ENCODE measurements at regions not wholly inside any gene's neighbourhood (a gene's known extent, or its start where the extent isn't known, plus 50 kb on each side); places are given as distances from the start of the nearest gene placed in this dataset.

- TF ChIP-seq EZH2phosphoT487 (IDR thresholded peaks at IDR 0.05) (no peak), CTCF (IDR thresholded peaks at IDR 0.05) (no peak), EZH2 (IDR thresholded peaks at IDR 0.05) (no peak)
Measured at GRCh38 chr3:153573481-153573880, 411.5 kb downstream of the RAP2B start.
